NCI-H226 (cell line): ENCODE measurements at regions not wholly inside any gene's neighbourhood (a gene's known extent, or its start where the extent isn't known, plus 50 kb on each side); places are given as distances from the start of the nearest gene placed in this dataset.

Experiments used
- DNase-seq: peaks from one replicate; pipeline ENCODE4 v3.0.0-alpha.2; 2015

DNA sequence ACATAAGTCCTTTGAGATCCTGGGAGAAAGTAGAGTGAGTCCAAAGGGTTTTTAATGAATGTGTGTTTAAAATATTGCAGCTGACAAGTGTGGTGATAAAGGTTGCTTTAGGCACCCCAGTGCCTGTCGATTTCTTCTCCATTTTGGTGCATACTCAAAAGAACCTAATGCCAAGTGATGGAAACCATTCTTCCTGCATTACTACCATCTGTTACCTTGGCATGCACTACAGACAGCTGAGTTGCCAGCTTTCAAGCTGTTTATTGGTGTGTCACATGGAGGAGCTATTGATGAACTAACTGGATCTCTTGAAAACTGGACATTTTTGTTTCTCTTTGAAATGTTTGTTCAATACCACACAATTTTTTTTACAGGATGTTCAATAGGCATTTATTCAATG is 350.0 kb downstream of the AKAIN1 start:
- DNase-seq: no peak

- no peak for DNase-seq
Observed at GRCh38 chr18:4844320-4844719, 352.7 kb downstream of the AKAIN1 start.

GRCh38 chr18:4843771-4844170 is 353.3 kb downstream of the AKAIN1 start:
- no peak for DNase-seq

DNA sequence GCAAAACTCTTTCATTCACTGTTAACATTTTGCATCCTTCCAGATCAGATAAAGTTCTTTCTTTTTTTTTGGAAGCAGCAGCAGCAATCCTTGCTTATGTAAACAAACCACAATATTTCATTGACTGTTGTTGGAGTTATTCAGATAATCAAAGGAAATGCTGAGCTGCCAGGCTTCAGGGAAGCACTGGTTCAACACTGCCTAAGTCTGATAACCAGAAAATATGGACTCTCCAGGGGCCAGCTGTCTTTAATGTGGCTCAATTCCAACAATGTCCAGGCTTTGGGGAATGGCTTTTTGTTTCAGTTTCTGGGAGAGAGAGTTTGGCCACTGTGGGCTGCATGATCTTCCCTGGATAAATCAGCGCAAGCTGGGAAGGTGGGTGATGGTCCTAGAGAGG is 354.3 kb downstream of the AKAIN1 start:
- DNase-seq: no peak

DNA sequence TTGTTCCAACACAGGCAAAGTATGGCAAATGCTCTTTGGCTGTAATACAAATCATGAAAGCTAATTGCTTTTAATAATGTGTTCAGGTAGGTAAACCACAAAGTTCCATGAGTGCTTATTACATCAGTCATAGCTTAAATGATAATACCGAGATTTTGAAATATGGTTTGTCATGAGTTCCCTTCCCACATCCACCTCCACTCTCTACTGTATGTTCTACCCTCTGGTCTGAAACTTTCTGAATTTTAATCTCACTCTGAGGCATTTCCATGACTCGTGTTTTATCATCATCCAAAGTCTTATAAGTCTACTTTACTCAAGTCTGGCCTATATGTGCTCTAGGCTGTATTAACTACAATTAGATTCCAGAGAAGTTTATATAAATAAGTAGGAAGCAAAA is 354.8 kb downstream of the AKAIN1 start:
- no peak for DNase-seq

DNA sequence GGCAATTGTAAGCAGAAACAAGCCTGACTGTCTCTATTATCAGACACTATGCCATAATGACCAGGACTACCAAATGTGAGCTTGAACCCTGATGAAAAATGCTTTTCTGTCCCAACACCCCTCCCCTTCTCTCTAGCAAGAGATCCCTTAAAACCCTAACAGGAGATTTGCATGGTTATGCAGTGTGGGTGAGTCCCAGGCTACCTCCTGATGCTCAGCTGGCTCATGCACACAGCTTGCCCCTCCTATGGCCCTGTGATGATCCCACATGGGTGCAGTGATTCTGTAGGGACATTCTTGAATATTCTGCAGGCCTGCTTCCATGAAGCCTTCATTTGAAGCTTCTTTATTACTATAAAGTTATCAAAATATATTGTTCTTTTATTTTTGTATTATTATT is 357.4 kb downstream of the AKAIN1 start:
- DNase-seq: no peak

DNA sequence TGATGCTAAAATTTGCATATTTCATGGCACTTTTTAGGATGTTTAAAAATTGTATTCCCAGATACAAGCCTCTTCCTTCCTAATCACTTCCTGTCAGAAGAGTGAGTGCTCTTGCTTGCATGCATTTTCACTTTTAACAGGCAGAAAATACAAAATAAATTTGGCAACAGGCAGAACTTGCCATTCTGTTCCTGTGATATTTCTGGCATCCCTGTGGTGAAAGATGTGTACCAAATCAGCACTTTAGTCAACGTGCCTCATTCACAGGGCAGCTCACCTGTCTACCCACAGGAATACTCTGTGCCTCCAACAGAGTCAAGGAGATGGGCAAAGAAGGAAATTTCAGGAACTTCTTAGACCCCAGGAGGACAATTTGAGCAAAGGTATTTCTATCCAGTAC is 360.9 kb downstream of the AKAIN1 start:
- DNase-seq: no peak

DNA sequence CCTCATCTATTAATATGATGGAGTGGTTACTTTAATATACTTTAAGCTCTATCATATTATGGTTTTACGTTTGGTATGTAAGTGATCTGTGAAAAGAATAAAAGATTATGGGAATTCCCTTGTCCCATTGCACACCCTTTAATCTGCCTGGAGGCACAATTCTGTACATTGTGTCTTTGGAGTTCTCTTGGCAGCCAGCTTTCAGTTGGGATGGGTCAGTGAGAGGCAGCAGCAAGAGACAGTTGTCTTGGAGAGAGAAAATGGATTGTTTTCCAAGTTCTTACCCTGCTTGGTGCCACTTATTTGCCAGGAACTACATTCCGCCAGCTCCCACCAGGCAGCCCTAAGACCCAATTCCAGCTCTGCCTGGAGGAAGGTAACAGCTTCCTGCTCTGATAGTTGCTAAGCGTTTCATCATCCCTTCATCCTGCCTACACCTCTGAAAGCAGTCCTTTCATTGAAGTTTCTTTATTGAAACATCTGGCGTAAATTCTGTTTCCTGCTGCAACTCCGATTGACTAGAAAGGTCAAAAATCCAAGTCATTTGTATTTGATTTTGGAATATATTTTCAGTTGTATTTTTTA is 365.2 kb downstream of the AKAIN1 start:
- no peak for DNase-seq

- DNase-seq: no peak
Observed at GRCh38 chr18:4831127-4831526, 365.9 kb downstream of the AKAIN1 start.

- no peak for DNase-seq
Observed at GRCh38 chr18:4823091-4823490, 368.0 kb upstream of the DLGAP1 start.

GRCh38 chr18:4821801-4822200 is 366.7 kb upstream of the DLGAP1 start:
- no peak for DNase-seq

DNA sequence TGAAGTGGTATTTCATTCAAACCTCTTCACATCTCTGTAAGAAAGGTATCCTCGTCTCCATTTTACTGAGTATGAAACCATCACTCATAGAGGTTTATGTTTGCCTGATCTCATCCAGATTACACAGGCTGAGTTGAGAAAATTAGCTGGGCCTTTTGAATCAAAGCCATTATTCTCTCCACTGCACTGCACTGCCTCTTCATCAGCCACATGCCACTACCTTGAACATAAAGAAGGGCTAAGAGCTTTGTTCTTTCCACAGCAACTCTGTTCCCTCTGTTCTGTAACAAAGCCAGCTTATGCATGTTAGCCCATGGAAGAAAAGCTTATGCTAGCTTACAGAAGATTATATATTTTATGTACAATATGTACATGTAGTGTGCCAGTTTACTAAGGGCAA is 362.6 kb upstream of the DLGAP1 start:
- no peak for DNase-seq

DNA sequence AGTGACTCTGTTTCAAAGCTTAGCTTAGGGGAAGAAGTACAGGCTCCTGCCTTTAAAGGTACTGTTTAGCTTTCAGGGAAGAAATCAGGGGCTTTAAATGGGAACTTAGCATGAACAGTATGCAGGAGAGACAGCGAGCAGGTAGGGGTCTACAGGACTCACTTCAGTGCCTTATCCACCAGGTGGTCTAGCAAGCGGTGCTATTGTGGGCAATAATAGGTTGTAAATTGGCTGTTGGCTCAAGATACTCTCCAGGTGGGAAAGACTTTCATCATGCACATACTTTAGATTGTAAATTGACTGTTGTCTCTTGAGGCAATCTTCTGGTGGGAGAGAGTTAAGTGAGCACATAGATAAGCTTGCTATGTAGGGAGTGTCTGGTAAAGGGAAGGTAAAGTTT is 358.6 kb upstream of the DLGAP1 start:
- DNase-seq: no peak

- DNase-seq: no peak
Observed at GRCh38 chr18:4808891-4809290, 353.8 kb upstream of the DLGAP1 start.

- DNase-seq: no peak
Observed at GRCh38 chr18:4807604-4808293, 352.6 kb upstream of the DLGAP1 start.

- no peak for DNase-seq
Observed at GRCh38 chr18:4806331-4806730, 351.2 kb upstream of the DLGAP1 start.

GRCh38 chr18:4802296-4802695 is 347.2 kb upstream of the DLGAP1 start:
- DNase-seq: no peak

DNA sequence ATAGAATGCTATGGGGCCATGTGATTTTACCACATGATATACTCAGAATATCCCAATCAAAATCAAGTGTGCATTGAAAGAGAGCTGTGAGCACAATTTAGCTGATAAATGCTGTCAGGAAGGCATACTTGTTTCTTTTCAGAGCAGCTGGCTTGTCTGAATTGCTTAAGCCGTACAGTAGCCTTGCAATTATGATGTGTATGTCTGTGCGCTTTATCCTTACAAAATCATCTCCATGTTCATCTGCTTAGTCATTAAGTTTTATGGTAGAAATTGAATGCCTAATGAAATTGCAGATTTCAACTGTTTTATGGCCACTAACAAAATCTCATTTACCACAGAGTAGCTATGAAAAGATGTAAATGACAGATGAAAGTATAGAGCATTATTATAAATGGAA is 346.0 kb upstream of the DLGAP1 start:
- no peak for DNase-seq

- DNase-seq: no peak
Observed at GRCh38 chr18:4797002-4797685, 342.0 kb upstream of the DLGAP1 start.

DNA sequence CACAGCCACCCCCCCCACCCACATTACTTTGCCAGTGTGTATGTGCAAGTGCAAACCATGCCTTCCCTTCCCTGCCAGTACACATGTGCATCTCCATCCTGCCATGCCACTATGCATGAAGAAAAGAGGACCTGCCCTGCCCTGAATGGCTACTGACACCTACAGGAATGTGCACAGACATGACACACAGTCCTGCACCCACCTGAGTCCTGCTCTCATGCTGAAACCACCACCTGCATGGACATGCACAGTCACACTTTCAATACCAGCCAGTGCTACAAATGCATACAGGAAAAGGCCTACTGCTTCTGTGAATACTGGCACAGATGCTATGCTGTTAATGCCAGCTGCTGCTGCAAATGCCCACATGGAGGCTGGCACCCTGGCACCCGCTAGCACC is 334.4 kb upstream of the DLGAP1 start:
- DNase-seq: no peak

DNA sequence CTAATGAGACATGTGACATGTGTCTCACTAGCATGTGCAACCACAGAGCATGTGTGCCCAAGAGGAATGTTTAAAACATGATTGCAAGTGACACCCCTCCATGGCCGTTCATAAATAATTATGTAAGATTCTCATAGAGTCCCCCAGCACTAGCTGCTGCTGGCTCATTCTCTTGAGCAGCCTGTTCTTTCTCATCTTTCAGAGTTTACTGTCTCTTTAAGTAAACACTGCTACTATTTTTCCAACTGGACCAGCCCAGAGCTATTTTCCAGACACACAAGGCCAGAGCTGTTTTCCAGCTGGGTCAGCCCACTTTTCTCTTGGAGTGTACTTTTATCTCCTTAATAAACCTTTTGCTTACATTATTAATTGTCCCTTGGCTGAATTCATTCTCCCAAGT is 326.8 kb upstream of the DLGAP1 start:
- DNase-seq: no peak

DNA sequence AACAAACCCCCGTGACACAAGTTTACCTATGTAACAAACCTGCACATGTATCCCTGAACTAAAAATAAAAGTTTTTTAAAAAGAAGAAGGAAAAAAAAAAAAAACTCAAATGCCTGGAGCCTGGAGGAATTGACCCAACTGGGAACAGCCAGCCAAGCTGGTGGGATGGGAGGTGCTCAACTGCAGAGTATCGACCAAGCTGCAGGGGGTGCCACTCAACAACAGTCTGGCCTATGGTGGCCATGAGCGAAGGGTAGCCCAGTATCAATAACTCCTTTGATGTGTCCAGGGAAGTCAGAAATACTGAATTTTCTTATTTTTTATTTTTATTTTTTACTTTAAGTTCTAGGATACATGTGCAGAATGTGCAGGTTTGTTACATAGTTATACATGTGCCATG is 310.3 kb upstream of the DLGAP1 start:
- no peak for DNase-seq

DNA sequence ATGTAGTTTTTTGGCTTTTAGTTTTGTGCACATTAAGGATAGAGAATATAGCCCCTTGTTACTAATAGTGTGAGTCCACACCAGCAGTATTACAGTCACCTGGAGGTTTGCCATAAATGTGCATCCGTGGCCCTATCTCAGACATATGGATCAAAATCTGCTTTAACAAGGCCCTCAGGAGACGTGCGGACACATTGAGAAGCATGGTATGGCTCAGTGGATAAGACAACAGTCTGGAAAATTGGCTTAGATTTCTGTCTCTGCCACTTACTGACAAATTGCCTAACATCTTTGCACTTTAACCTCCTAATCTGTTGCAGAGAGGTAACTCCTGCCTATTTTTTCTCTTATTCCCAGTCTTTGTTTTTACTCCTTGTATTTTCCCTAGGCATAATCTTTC is 307.2 kb upstream of the DLGAP1 start:
- no peak for DNase-seq

GRCh38 chr18:4758980-4759379 is 303.9 kb upstream of the DLGAP1 start:
- DNase-seq: no peak

DNA sequence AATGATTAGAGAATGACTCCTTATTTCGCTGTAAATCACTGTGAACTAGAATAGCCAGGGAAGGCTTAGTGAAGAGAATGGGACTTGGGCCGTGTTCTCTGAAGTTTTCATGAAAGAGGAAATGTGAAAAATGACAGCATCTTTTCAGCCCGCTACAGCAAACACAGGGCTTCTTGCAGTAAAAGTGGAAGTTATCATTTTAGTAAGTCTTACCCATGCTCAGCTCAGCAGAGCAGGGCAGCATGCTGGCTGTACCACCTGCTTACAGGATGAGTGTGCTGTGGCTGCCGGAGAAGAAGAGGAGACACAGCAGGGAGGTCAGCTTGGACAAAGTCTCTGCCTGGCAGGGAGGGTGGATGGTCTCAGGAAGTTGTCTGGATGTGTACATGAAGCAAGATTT is 300.7 kb upstream of the DLGAP1 start:
- no peak for DNase-seq
